Fibroblast of mammary gland (primary cell): ENCODE measurements at regions not wholly inside any gene's neighbourhood (a gene's known extent, or its start where the extent isn't known, plus 50 kb on each side); places are given as distances from the start of the nearest gene placed in this dataset.

Experiments used
- DNase-seq: peaks from one replicate; pipeline ENCODE4 v3.0.0-alpha.2; 2010; ENCODE audit warnings: low read depth
- H3K4me3 ChIP-seq: 2 replicates; pipeline ENCODE4 v1.5.1; 2011; ENCODE audit warnings: low read depth, mild to moderate bottlenecking, low read length, moderate library complexity; ENCODE audit not compliant: control insufficient read depth
- CTCF ChIP-seq: conservative IDR thresholded peaks from 2 replicates; pipeline ENCODE4 v1.5.1; 2011; ENCODE audit warnings: low read depth, low read length, inconsistent platforms; ENCODE audit not compliant: control insufficient read depth, insufficient read depth

GRCh38 chr17:17421346-17422216 lies 55.2 kb upstream of the MED9 start:
- H3K4me3 ChIP-seq = no peak overlapping the region
- TF ChIP-seq CTCF = no peak
- DNase-seq = no peak

- no peak overlapping the region for H3K4me3 ChIP-seq
- TF ChIP-seq CTCF = no peak
- DNase-seq = no peak
Measured at GRCh38 chr17:17422217-17422610, 54.6 kb upstream of the MED9 start.

GRCh38 chr17:17422641-17423040 lies 54.2 kb upstream of the MED9 start:
- TF ChIP-seq CTCF = no peak
- no peak for DNase-seq
- H3K4me3 ChIP-seq = no peak overlapping the region

- no peak overlapping the region for H3K4me3 ChIP-seq
- no peak for DNase-seq
- no peak for TF ChIP-seq CTCF
Measured at GRCh38 chr17:17423656-17424055, 53.1 kb upstream of the MED9 start.

- DNase-seq = no peak
- no peak for TF ChIP-seq CTCF
- H3K4me3 ChIP-seq = no peak overlapping the region
Measured at GRCh38 chr17:17424552-17424951, 52.2 kb upstream of the MED9 start.

- H3K4me3 ChIP-seq = no peak overlapping the region
- DNase-seq = no peak
Measured at GRCh38 chr17:17425005-17425404, 51.8 kb upstream of the MED9 start.

More at GRCh38 chr17:17425005-17425404, 51.8 kb upstream of the MED9 start:
- no peak for TF ChIP-seq CTCF
